KMS-11 (cell line): ENCODE measurements at regions not wholly inside any gene's neighbourhood (a gene's known extent, or its start where the extent isn't known, plus 50 kb on each side); places are given as distances from the start of the nearest gene placed in this dataset.

ENCODE experiments used
- H2AFZ ChIP-seq: fragments of 200-600 bp; sonication (generic); 2 replicates; pipeline ENCODE4 v1.6.1; 2016; ENCODE audit warnings: antibody characterized with exemption, mixed run types, low read depth
- H3K27ac ChIP-seq: fragments of 200-600 bp; sonication (generic); 2 replicates; pipeline ENCODE4 v1.6.1; 2016; ENCODE audit warnings: mild to moderate bottlenecking, mixed run types
- H3K27me3 ChIP-seq: fragments of 200-600 bp; sonication (generic); 2 replicates; pipeline ENCODE4 v1.6.1; 2017; ENCODE audit warnings: mild to moderate bottlenecking, low read depth, mixed run types, moderate library complexity; ENCODE audit not compliant: insufficient read depth
- H3K36me3 ChIP-seq: fragments of 200-600 bp; sonication (generic); 2 replicates; pipeline ENCODE4 v1.6.1; 2017; ENCODE audit warnings: mild to moderate bottlenecking, mixed run types; ENCODE audit not compliant: insufficient read depth
- H3K4me1 ChIP-seq: fragments of 200-600 bp; sonication (generic); 2 replicates; pipeline ENCODE4 v1.6.1; 2016; ENCODE audit warnings: mild to moderate bottlenecking, low read depth, mixed run types; ENCODE audit not compliant: poor library complexity, severe bottlenecking
- H3K4me2 ChIP-seq: fragments of 200-600 bp; sonication (generic); 2 replicates; pipeline ENCODE4 v1.7.0; 2016; ENCODE audit warnings: mild to moderate bottlenecking, mixed run types
- H3K4me3 ChIP-seq: fragments of 200-600 bp; sonication (generic); IDR thresholded peaks from 2 replicates; pipeline ENCODE4 v1.6.1; 2017; ENCODE audit warnings: low read depth, low read length, mixed read lengths; ENCODE audit not compliant: insufficient read depth
- H3K79me2 ChIP-seq: fragments of 200-600 bp; sonication (generic); 2 replicates; pipeline ENCODE4 v1.6.1; 2016; ENCODE audit warnings: low read depth, mixed run types; ENCODE audit not compliant: insufficient read depth
- H3K9ac ChIP-seq: fragments of 200-600 bp; sonication (generic); 2 replicates; pipeline ENCODE4 v1.6.1; 2016; ENCODE audit warnings: mild to moderate bottlenecking, mixed run types
- H4K20me1 ChIP-seq: fragments of 200-600 bp; sonication (generic); 2 replicates; pipeline ENCODE4 v1.6.1; 2016; ENCODE audit warnings: mild to moderate bottlenecking, mixed run types; ENCODE audit not compliant: insufficient read depth
- TF ChIP-seq, protein P1 (sequence below): fragments of 200-600 bp; sonication (generic); conservative IDR thresholded peaks from 2 replicates; pipeline ENCODE4 v1.6.1; 2017; ENCODE audit warnings: low read depth, mild to moderate bottlenecking, antibody characterized with exemption, low read length, moderate library complexity, mixed read lengths

- H3K36me3 ChIP-seq: no peaks in the 10 kb centered on the region
- no peak overlapping the region for H3K4me3 ChIP-seq
- no peaks in the 10 kb centered on the region for H4K20me1 ChIP-seq
- H2AFZ ChIP-seq: no peak overlapping the region
- no peaks in the 10 kb centered on the region for H3K27me3 ChIP-seq
- no peaks in the 10 kb centered on the region for H3K4me1 ChIP-seq
- no peak overlapping the region for H3K4me2 ChIP-seq
- H3K79me2 ChIP-seq: no peaks in the 10 kb centered on the region
- TF ChIP-seq, protein P1, sequence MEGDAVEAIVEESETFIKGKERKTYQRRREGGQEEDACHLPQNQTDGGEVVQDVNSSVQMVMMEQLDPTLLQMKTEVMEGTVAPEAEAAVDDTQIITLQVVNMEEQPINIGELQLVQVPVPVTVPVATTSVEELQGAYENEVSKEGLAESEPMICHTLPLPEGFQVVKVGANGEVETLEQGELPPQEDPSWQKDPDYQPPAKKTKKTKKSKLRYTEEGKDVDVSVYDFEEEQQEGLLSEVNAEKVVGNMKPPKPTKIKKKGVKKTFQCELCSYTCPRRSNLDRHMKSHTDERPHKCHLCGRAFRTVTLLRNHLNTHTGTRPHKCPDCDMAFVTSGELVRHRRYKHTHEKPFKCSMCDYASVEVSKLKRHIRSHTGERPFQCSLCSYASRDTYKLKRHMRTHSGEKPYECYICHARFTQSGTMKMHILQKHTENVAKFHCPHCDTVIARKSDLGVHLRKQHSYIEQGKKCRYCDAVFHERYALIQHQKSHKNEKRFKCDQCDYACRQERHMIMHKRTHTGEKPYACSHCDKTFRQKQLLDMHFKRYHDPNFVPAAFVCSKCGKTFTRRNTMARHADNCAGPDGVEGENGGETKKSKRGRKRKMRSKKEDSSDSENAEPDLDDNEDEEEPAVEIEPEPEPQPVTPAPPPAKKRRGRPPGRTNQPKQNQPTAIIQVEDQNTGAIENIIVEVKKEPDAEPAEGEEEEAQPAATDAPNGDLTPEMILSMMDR: no peak
- H3K27ac ChIP-seq: no peak overlapping the region
- no peak overlapping the region for H3K9ac ChIP-seq
These were observed 91.5 kb upstream of the VASH1 start for GRCh38 chr14:76669770-76670169.

DNA sequence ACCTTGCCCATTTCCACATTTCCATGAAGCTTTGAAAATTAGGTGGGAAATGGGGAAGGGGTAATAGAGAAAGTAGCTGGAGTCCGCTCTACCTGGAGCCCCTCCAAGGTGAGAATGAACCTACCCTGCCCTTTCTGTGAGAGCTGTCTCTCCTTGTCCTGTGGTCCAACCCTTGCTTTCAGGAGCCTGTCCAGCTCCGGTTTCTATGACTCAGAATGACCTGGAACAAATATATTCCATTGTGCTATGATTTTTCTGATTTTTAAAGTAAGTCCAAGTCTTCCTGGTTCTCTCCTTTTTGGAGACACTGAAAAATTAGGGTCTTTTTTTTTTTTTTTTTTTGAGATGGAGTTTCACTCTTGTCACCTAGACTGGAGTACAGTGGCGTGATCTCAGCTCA lies 89.1 kb upstream of the VASH1 start:
- H3K27ac ChIP-seq: no peak overlapping the region
- no peak overlapping the region for H3K4me3 ChIP-seq
- no peak overlapping the region for H3K4me2 ChIP-seq
- H3K27me3 ChIP-seq: no peaks in the 10 kb centered on the region
- no peaks in the 10 kb centered on the region for H3K4me1 ChIP-seq
- TF ChIP-seq, protein P1: no peak
- no peaks in the 10 kb centered on the region for H3K79me2 ChIP-seq
- H2AFZ ChIP-seq: no peak overlapping the region
- H3K9ac ChIP-seq: no peak overlapping the region
- H3K36me3 ChIP-seq: no peaks in the 10 kb centered on the region
- no peaks in the 10 kb centered on the region for H4K20me1 ChIP-seq

DNA sequence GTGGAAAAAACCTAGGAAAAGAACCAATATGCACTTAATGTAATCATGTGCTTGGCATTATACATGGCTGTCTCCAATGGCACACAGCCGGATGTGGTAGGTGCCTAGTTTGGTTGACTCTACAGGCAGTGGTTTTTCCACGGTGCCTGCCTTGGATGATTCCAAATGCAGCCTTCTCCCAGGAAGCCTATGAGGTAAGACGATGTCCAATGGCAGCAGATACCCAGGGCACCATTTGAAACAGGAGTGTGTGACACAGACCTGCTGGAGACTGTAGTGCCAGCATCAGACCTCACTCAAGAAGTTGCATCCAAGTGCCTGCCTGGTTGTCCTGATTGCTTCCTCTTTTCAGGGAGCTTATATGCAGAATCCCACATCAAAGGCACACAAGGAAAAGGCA lies 88.0 kb upstream of the VASH1 start:
- no peak overlapping the region for H3K4me2 ChIP-seq
- H3K27ac ChIP-seq: no peak overlapping the region
- H3K79me2 ChIP-seq: no peaks in the 10 kb centered on the region
- H3K4me1 ChIP-seq: no peaks in the 10 kb centered on the region
- H4K20me1 ChIP-seq: no peaks in the 10 kb centered on the region
- H3K4me3 ChIP-seq: no peak overlapping the region
- TF ChIP-seq, protein P1: no peak
- no peak overlapping the region for H2AFZ ChIP-seq
- H3K27me3 ChIP-seq: no peaks in the 10 kb centered on the region
- H3K36me3 ChIP-seq: no peaks in the 10 kb centered on the region
- H3K9ac ChIP-seq: no peak overlapping the region

- H3K79me2 ChIP-seq: no peaks in the 10 kb centered on the region
- no peak overlapping the region for H3K4me2 ChIP-seq
- no peak overlapping the region for H3K9ac ChIP-seq
- H4K20me1 ChIP-seq: no peaks in the 10 kb centered on the region
- no peaks in the 10 kb centered on the region for H3K4me1 ChIP-seq
- TF ChIP-seq, protein P1: no peak
- no peak overlapping the region for H3K4me3 ChIP-seq
- no peaks in the 10 kb centered on the region for H3K36me3 ChIP-seq
- H3K27ac ChIP-seq: no peak overlapping the region
- no peak overlapping the region for H2AFZ ChIP-seq
- H3K27me3 ChIP-seq: no peaks in the 10 kb centered on the region
These were observed 86.2 kb upstream of the VASH1 start for GRCh38 chr14:76675046-76675445.
